ENCODE measurements at regions not wholly inside any gene's neighbourhood (a gene's known extent, or its start where the extent isn't known, plus 50 kb on each side); places are given as distances from the start of the nearest gene placed in this dataset.

- TF ChIP-seq EGR1 (IDR thresholded peaks at IDR 0.05; ENCODE audit: low read depth in 2 of 2), result no peak
- TF ChIP-seq HNF4G (IDR thresholded peaks at IDR 0.05), result no peak
- no peak for TF ChIP-seq JUND (IDR thresholded peaks at IDR 0.05)
- TF ChIP-seq GABPA (IDR thresholded peaks at IDR 0.05 in 1 of 2, conservative IDR thresholded peaks at IDR 0.05 in 1 of 2), result no peak
- no peak for TF ChIP-seq RAD21 (IDR thresholded peaks at IDR 0.05)
- no peak for TF ChIP-seq ATF3 (IDR thresholded peaks at IDR 0.05)
- TF ChIP-seq RXRA (IDR thresholded peaks at IDR 0.05), result no peak
- no peak for TF ChIP-seq REST (IDR thresholded peaks at IDR 0.05)
- no peak for TF ChIP-seq FOXA2 (IDR thresholded peaks at IDR 0.05)
- TF ChIP-seq FOXA1 (IDR thresholded peaks at IDR 0.05), result no peak
- TF ChIP-seq ZBTB33 (IDR thresholded peaks at IDR 0.05), result no peak
- no peak for TF ChIP-seq HNF4A (conservative IDR thresholded peaks at IDR 0.05)
- TF ChIP-seq TAF1 (conservative IDR thresholded peaks at IDR 0.05), result no peak
- TF ChIP-seq SP1 (IDR thresholded peaks at IDR 0.05), result no peak
- no peak for TF ChIP-seq NR2F2 (IDR thresholded peaks at IDR 0.05)
- Histone ChIP-seq H3K27ac (ENCODE audit: low read depth in 1 of 2, low read length in 2 of 2) (no peak overlapping the region), H3K9me3 (ENCODE audit: control insufficient read depth in 4 of 4, low read length in 3 of 4) (no peaks in the 10 kb centered on the region), H3K27me3 (ENCODE audit: control insufficient read depth in 4 of 4, insufficient read depth in 4 of 4, low read length in 3 of 4) (no peaks in the 10 kb centered on the region), H3K9ac (ENCODE audit: low read depth in 1 of 2, low read length in 2 of 2) (no peak overlapping the region), H3K36me3 (ENCODE audit: control insufficient read depth in 4 of 4, insufficient read depth in 3 of 4, low read depth in 1 of 4, low read length in 3 of 4) (no peaks in the 10 kb centered on the region), H3K4me1 (ENCODE audit: control insufficient read depth in 4 of 4, insufficient read depth in 4 of 4, low read length in 3 of 4) (no peaks in the 10 kb centered on the region), H3K4me3 (ENCODE audit: low read depth in 1 of 3, low read length in 3 of 3) (no peak overlapping the region)
- 67% methylated on average over 6 of the region's 6 CpGs for WGBS
- no peak for DNase-seq (ENCODE audit: low spot score)
These were observed 385.5 kb upstream of the PFKP start for GRCh38 chr10:2681891-2682290.

- Histone ChIP-seq H3K9me3 (ENCODE audit: control insufficient read depth in 4 of 4, low read length in 3 of 4) (no peaks in the 10 kb centered on the region), H3K27me3 (ENCODE audit: control insufficient read depth in 4 of 4, insufficient read depth in 4 of 4, low read length in 3 of 4) (no peaks in the 10 kb centered on the region), H3K4me3 (ENCODE audit: low read depth in 1 of 3, low read length in 3 of 3) (no peak overlapping the region), H3K4me1 (ENCODE audit: control insufficient read depth in 4 of 4, insufficient read depth in 4 of 4, low read length in 3 of 4) (no peaks in the 10 kb centered on the region), H3K9ac (ENCODE audit: low read depth in 1 of 2, low read length in 2 of 2) (no peak overlapping the region), H3K27ac (ENCODE audit: low read depth in 1 of 2, low read length in 2 of 2) (no peak overlapping the region), H3K36me3 (ENCODE audit: control insufficient read depth in 4 of 4, insufficient read depth in 3 of 4, low read depth in 1 of 4, low read length in 3 of 4) (no peaks in the 10 kb centered on the region)
- DNase-seq (ENCODE audit: low spot score), result no peak
- 76% methylated on average over 8 of the region's 8 CpGs for WGBS
- TF ChIP-seq GABPA (IDR thresholded peaks at IDR 0.05 in 1 of 2, conservative IDR thresholded peaks at IDR 0.05 in 1 of 2), result no peak
- no peak for TF ChIP-seq ATF3 (IDR thresholded peaks at IDR 0.05)
- no peak for TF ChIP-seq ZBTB33 (IDR thresholded peaks at IDR 0.05)
- TF ChIP-seq CTCF (IDR thresholded peaks at IDR 0.05; ENCODE audit: low read depth, low read length, missing input control), result no peak
- no peak for TF ChIP-seq HNF4G (IDR thresholded peaks at IDR 0.05)
- no peak for TF ChIP-seq HNF4A (conservative IDR thresholded peaks at IDR 0.05)
- no peak for TF ChIP-seq MAX (IDR thresholded peaks at IDR 0.05)
- no peak for TF ChIP-seq SP1 (IDR thresholded peaks at IDR 0.05)
- no peak for TF ChIP-seq NR2F2 (IDR thresholded peaks at IDR 0.05)
- no peak for TF ChIP-seq TAF1 (conservative IDR thresholded peaks at IDR 0.05)
- TF ChIP-seq EGR1 (IDR thresholded peaks at IDR 0.05; ENCODE audit: low read depth in 2 of 2), result no peak
- TF ChIP-seq YY1 (IDR thresholded peaks at IDR 0.05), result no peak
- TF ChIP-seq REST (IDR thresholded peaks at IDR 0.05), result no peak
- TF ChIP-seq RXRA (IDR thresholded peaks at IDR 0.05), result no peak
- no peak for TF ChIP-seq RAD21 (IDR thresholded peaks at IDR 0.05)
- no peak for TF ChIP-seq JUND (IDR thresholded peaks at IDR 0.05)
These were observed 386.5 kb upstream of the PFKP start for GRCh38 chr10:2680821-2681220.
